Psoas muscle (tissue), 7 donors: ENCODE measurements at regions not wholly inside any gene's neighbourhood (a gene's known extent, or its start where the extent isn't known, plus 50 kb on each side); places are given as distances from the start of the nearest gene placed in this dataset.

Experiments
- ATAC-seq, 4 donors: fragments of 200-7000 bp; cut with Tn5 transposase; one replicate each; pipeline ENCODE4 v1.9.1; 2020; ENCODE audit warnings: moderate library complexity in 3 of 4, mild to moderate bottlenecking in 2 of 4
- DNase-seq, 2 donors: peaks; one replicate each; pipeline ENCODE4 v3.0.0-alpha.2; 2020
- H3K27ac ChIP-seq: fragments of 200-600 bp; one replicate; pipeline ENCODE4 v1.8.0; 2022
- H3K27me3 ChIP-seq, 3 donors: fragments of 200-600 bp in 1 of 3; one replicate each; pipeline versions ENCODE4 v1.6.1 to v1.8.0; 2013 to 2022; ENCODE audit warnings: low read length in 2 of 3, mild to moderate bottlenecking in 2 of 3, moderate library complexity in 1 of 3; ENCODE audit not compliant: insufficient read depth in 3 of 3
- H3K36me3 ChIP-seq, 2 donors: fragments of 200-600 bp in 1 of 2; one replicate each; pipeline versions ENCODE4 v1.6.1 to v1.8.0; 2013 to 2022; ENCODE audit warnings: low read depth in 1 of 2, mild to moderate bottlenecking in 1 of 2, moderate library complexity in 1 of 2; ENCODE audit not compliant: insufficient read depth in 1 of 2
- H3K4me1 ChIP-seq: fragments of 200-600 bp; one replicate; pipeline ENCODE4 v1.8.0; 2022
- H3K4me3 ChIP-seq: fragments of 200-600 bp; one replicate; pipeline ENCODE4 v1.8.0; 2022; ENCODE audit warnings: mild to moderate bottlenecking
- H3K9me3 ChIP-seq: fragments of 200-600 bp; one replicate; pipeline ENCODE4 v1.8.0; 2022
- CTCF ChIP-seq: fragments of 200-600 bp; IDR thresholded peaks from one replicate; pipeline ENCODE4 v1.8.0; 2022; ENCODE audit warnings: antibody characterized with exemption
- WGBS, 3 donors: extraction: QIAGEN DNeasy Blood & Tissue Kit; methylation state at CpG; one replicate each; pipeline versions ENCODE4 v1.1.6 to v1.1.7; 2013; 5-methylcytosine and 5-hydroxymethylcytosine counted together
- intact Hi-C, 2 donors: fragments of 100-400 bp; cut with DNase I; formaldehyde crosslinking; loops; one replicate each; pipeline versions ENCODE4 v1.11.0 to v1.14.2; 2022
- donor health status: healthy with polysubstance abuse.
- donor health status: DM: no; HTN: no; CAD: no; lungs with moderate emphysema.
- donor health status: Bipolar disorder and iron deficiency.
- donor health status: healthy.
- donor health status: DM: yes; HTN: yes; CAD: no.
- donor health status: DM: no; HTN: no; CAD: no.
- donor health status: DM: yes; HTN: yes; CAD: no.

GRCh38 chr11:10638316-10638925 lies 55.1 kb downstream of the IRAG1 start:
- Histone ChIP-seq H3K4me1 (no peaks in the 10 kb centered on the region), H3K27me3 (no peaks in the 10 kb centered on the region), H3K4me3 (no peak overlapping the region), H3K9me3 (no peaks in the 10 kb centered on the region), H3K36me3 (no peaks in the 10 kb centered on the region), H3K27ac (no peak overlapping the region)
- WGBS, 3 donors = 61 to 74% (median 64%) methylated on average over 3 of the region's 3 CpGs
- ATAC-seq = no peak
- intact Hi-C loops = no loop called here
- DNase-seq = no peak
- no peak for TF ChIP-seq CTCF

GRCh38 chr11:10637731-10638151 lies 55.8 kb downstream of the IRAG1 start:
- intact Hi-C loops = no loop called here
- no peak overlapping the region for H3K27ac ChIP-seq
- ATAC-seq (no peak), DNase-seq (no peak)
- H3K4me3 ChIP-seq = no peak overlapping the region
- H3K36me3 ChIP-seq = no peaks in the 10 kb centered on the region
- no peaks in the 10 kb centered on the region for H3K9me3 ChIP-seq
- TF ChIP-seq CTCF = no peak
- 47 to 56% (median 51%) methylated on average over 1 of the region's 1 CpG for WGBS, 3 donors
- no peaks in the 10 kb centered on the region for H3K27me3 ChIP-seq
- H3K4me1 ChIP-seq = no peaks in the 10 kb centered on the region

- Histone ChIP-seq H3K27ac (no peak overlapping the region), H3K27me3 (no peaks in the 10 kb centered on the region), H3K36me3 (no peaks in the 10 kb centered on the region), H3K4me1 (no peaks in the 10 kb centered on the region), H3K4me3 (no peak overlapping the region), H3K9me3 (no peaks in the 10 kb centered on the region)
- WGBS, 3 donors = 93 to 96% (median 96%) methylated on average over 3 of the region's 3 CpGs
- DNase-seq = no peak
- no peak for TF ChIP-seq CTCF
- ATAC-seq = no peak
- intact Hi-C loops = no loop called here
Observed at GRCh38 chr11:10634407-10634806, 59.1 kb downstream of the IRAG1 start.

- Histone ChIP-seq H3K27ac (no peak overlapping the region), H3K36me3 (no peaks in the 10 kb centered on the region), H3K9me3 (no peaks in the 10 kb centered on the region), H3K4me3 (no peak overlapping the region), H3K4me1 (no peaks in the 10 kb centered on the region), H3K27me3 (no peaks in the 10 kb centered on the region)
- TF ChIP-seq CTCF = no peak
- no peak for ATAC-seq
- WGBS, 3 donors = 69 to 80% (median 79%) methylated on average over 11 of the region's 11 CpGs
- no peak for DNase-seq
- intact Hi-C loops = no loop called here
Observed at GRCh38 chr11:10633261-10633660, 60.3 kb downstream of the IRAG1 start.

- H3K27me3 ChIP-seq = no peaks in the 10 kb centered on the region
- H3K4me3 ChIP-seq = no peak overlapping the region
- H3K27ac ChIP-seq = no peak overlapping the region
- intact Hi-C loops = no loop called here
- no peak for TF ChIP-seq CTCF
- no peaks in the 10 kb centered on the region for H3K36me3 ChIP-seq
- no peak for DNase-seq
- H3K9me3 ChIP-seq = no peaks in the 10 kb centered on the region
- ATAC-seq = no peak
- 74 to 86% (median 76%) methylated on average over 5 of the region's 5 CpGs for WGBS, 3 donors
- no peaks in the 10 kb centered on the region for H3K4me1 ChIP-seq
Observed at GRCh38 chr11:10632483-10632882, 61.1 kb downstream of the IRAG1 start.
